CD8-positive, alpha-beta memory T cell (primary cell): ENCODE measurements at regions not wholly inside any gene's neighbourhood (a gene's known extent, or its start where the extent isn't known, plus 50 kb on each side); places are given as distances from the start of the nearest gene placed in this dataset.

Source experiments
- CTCF ChIA-PET: fragments of 350-600 bp; sonication (Branson Sonifier 250); formaldehyde crosslinking; loops from one replicate; lab custom pipeline; 2021; ENCODE audit warnings: antibody characterized with exemption; lab: Charles Lee
- POLR2A ChIA-PET: fragments of 350-600 bp; sonication (Branson Sonifier 250); formaldehyde crosslinking; loops from one replicate; lab custom pipeline; 2021; ENCODE audit warnings: antibody characterized with exemption; lab: Charles Lee
- DNase-seq, 5 donors: peaks; one replicate each; pipeline versions ENCODE4 v3.0.0 to v3.0.0-alpha.2; 2020 to 2022; ENCODE audit warnings: mixed read lengths in 1 of 5
- H3K27ac ChIP-seq: one replicate; pipeline ENCODE4 v1.7.0; 2013; ENCODE audit warnings: low read depth, mild to moderate bottlenecking, low read length, moderate library complexity
- H3K27me3 ChIP-seq: 2 replicates; pipeline ENCODE4 v1.7.0; 2013; ENCODE audit warnings: low read length, mild to moderate bottlenecking; ENCODE audit not compliant: insufficient read depth, poor library complexity, severe bottlenecking
- H3K36me3 ChIP-seq: 2 replicates; pipeline ENCODE4 v1.7.0; 2013; ENCODE audit warnings: mild to moderate bottlenecking, low read length, moderate library complexity; ENCODE audit not compliant: insufficient read depth
- H3K4me1 ChIP-seq: 2 replicates; pipeline ENCODE4 v1.7.0; 2013; ENCODE audit warnings: mild to moderate bottlenecking, low read length, moderate library complexity; ENCODE audit not compliant: insufficient read depth
- H3K4me3 ChIP-seq: 2 replicates; pipeline ENCODE4 v1.7.0; 2013; ENCODE audit warnings: mild to moderate bottlenecking, low read length
- H3K9me3 ChIP-seq: 2 replicates; pipeline ENCODE4 v1.7.0; 2013; ENCODE audit warnings: mild to moderate bottlenecking, low read length
- H3K27ac Mint-ChIP-seq, 8 donors: one replicate each; pipeline ENCODE4 v1.8.0; 2020 to 2021; ENCODE audit warnings: mixed read lengths in 8 of 8, mild to moderate bottlenecking in 6 of 8, inconsistent platforms in 3 of 8, moderate library complexity in 3 of 8
- H3K27me3 Mint-ChIP-seq, 2 donors: one replicate each; pipeline ENCODE4 v1.8.0; 2020 to 2021; ENCODE audit warnings: mixed read lengths in 2 of 2, mild to moderate bottlenecking in 1 of 2, moderate library complexity in 1 of 2
- H3K36me3 Mint-ChIP-seq, 3 donors: one replicate each; pipeline ENCODE4 v1.8.0; 2020 to 2021; ENCODE audit warnings: mixed read lengths in 3 of 3, inconsistent platforms in 1 of 3, mild to moderate bottlenecking in 1 of 3
- H3K4me1 Mint-ChIP-seq, 3 donors: one replicate each; pipeline ENCODE4 v1.8.0; 2020 to 2021; ENCODE audit warnings: mixed read lengths in 3 of 3, inconsistent platforms in 1 of 3, mild to moderate bottlenecking in 1 of 3
- H3K4me3 Mint-ChIP-seq, 7 donors: one replicate each; pipeline ENCODE4 v1.8.0; 2020 to 2021; ENCODE audit warnings: mixed read lengths in 7 of 7, mild to moderate bottlenecking in 6 of 7, moderate library complexity in 4 of 7, inconsistent platforms in 2 of 7
- H3K9me3 Mint-ChIP-seq, 5 donors: one replicate each; pipeline ENCODE4 v1.8.0; 2020 to 2022; ENCODE audit warnings: mixed read lengths in 5 of 5, mild to moderate bottlenecking in 3 of 5, moderate library complexity in 2 of 5, inconsistent platforms in 1 of 5

- Histone ChIP-seq H3K27ac (no peak overlapping the region), H3K4me1 (no peaks in the 10 kb centered on the region), H3K36me3 (no peaks in the 10 kb centered on the region), H3K9me3 (no peaks in the 10 kb centered on the region), H3K4me3 (no peak overlapping the region), H3K27me3 (no peaks in the 10 kb centered on the region)
- no peaks in the 10 kb centered on the region for H3K4me1 Mint-ChIP-seq
- peaks cover 4 to 50% (median 12%) of the 10 kb centered on the region in 5 donors for H3K9me3 Mint-ChIP-seq
- H3K27me3 Mint-ChIP-seq: no peaks in the 10 kb centered on the region
- POLR2A ChIA-PET: no interaction called here
- CTCF ChIA-PET: no interaction called here
- H3K36me3 Mint-ChIP-seq: no peaks in the 10 kb centered on the region
- no peak overlapping the region for H3K4me3 Mint-ChIP-seq
- H3K27ac Mint-ChIP-seq: no peak overlapping the region
- DNase-seq: no peak
These were observed 356.5 kb downstream of the ZIC4 start for GRCh38 chr3:147049821-147050220.

GRCh38 chr3:147049305-147049704 lies 357.0 kb downstream of the ZIC4 start:
- peaks cover 4 to 45% (median 10%) of the 10 kb centered on the region in 5 donors for H3K9me3 Mint-ChIP-seq
- H3K4me3 Mint-ChIP-seq: no peak overlapping the region
- H3K36me3 Mint-ChIP-seq: no peaks in the 10 kb centered on the region
- Histone ChIP-seq H3K4me3 (no peak overlapping the region), H3K27ac (no peak overlapping the region), H3K4me1 (no peaks in the 10 kb centered on the region), H3K27me3 (no peaks in the 10 kb centered on the region), H3K36me3 (no peaks in the 10 kb centered on the region), H3K9me3 (no peaks in the 10 kb centered on the region)
- no peaks in the 10 kb centered on the region for H3K4me1 Mint-ChIP-seq
- no peak for DNase-seq
- no peaks in the 10 kb centered on the region for H3K27me3 Mint-ChIP-seq
- no peak overlapping the region for H3K27ac Mint-ChIP-seq
- CTCF ChIA-PET: no interaction called here
- POLR2A ChIA-PET: no interaction called here

GRCh38 chr3:147046916-147047315 lies 359.4 kb downstream of the ZIC4 start:
- H3K27ac ChIP-seq: no peak overlapping the region
- no peak overlapping the region for H3K27ac Mint-ChIP-seq
- CTCF ChIA-PET: no interaction called here
- no peak overlapping the region for H3K4me3 ChIP-seq
- H3K27me3 ChIP-seq: no peaks in the 10 kb centered on the region
- H3K4me1 ChIP-seq: no peaks in the 10 kb centered on the region
- no peak overlapping the region for H3K4me3 Mint-ChIP-seq
- H3K36me3 Mint-ChIP-seq: no peaks in the 10 kb centered on the region
- H3K4me1 Mint-ChIP-seq: no peaks in the 10 kb centered on the region
- no peaks in the 10 kb centered on the region for H3K9me3 ChIP-seq
- peaks cover 2 to 24% (median 10%) of the 10 kb centered on the region in 5 donors for H3K9me3 Mint-ChIP-seq
- POLR2A ChIA-PET: no interaction called here
- H3K36me3 ChIP-seq: no peaks in the 10 kb centered on the region
- H3K27me3 Mint-ChIP-seq: no peaks in the 10 kb centered on the region
- DNase-seq: no peak

GRCh38 chr3:147038481-147038880 lies 367.9 kb downstream of the ZIC4 start:
- H3K27me3 Mint-ChIP-seq: no peaks in the 10 kb centered on the region
- peaks cover 4 to 14% (median 11%) of the 10 kb centered on the region in 5 donors for H3K9me3 Mint-ChIP-seq
- POLR2A ChIA-PET: no interaction called here

GRCh38 chr3:147034359-147034758 lies 372.0 kb downstream of the ZIC4 start:
- no peaks in the 10 kb centered on the region for H3K4me1 ChIP-seq

More at GRCh38 chr3:147038481-147038880, 367.9 kb downstream of the ZIC4 start:
- CTCF ChIA-PET: no interaction called here
- Histone ChIP-seq H3K4me3 (no peak overlapping the region), H3K36me3 (no peaks in the 10 kb centered on the region), H3K27ac (no peak overlapping the region), H3K27me3 (no peaks in the 10 kb centered on the region), H3K9me3 (no peaks in the 10 kb centered on the region), H3K4me1 (no peaks in the 10 kb centered on the region)
- no peaks in the 10 kb centered on the region for H3K4me1 Mint-ChIP-seq
- no peak overlapping the region for H3K4me3 Mint-ChIP-seq
- no peaks in the 10 kb centered on the region for H3K36me3 Mint-ChIP-seq
- no peak overlapping the region for H3K27ac Mint-ChIP-seq
- DNase-seq: no peak

GRCh38 chr3:147030274-147030673 lies 376.1 kb downstream of the ZIC4 start:
- Histone ChIP-seq H3K4me1 (no peaks in the 10 kb centered on the region), H3K9me3 (no peaks in the 10 kb centered on the region), H3K27ac (no peak overlapping the region), H3K36me3 (no peaks in the 10 kb centered on the region), H3K4me3 (no peak overlapping the region), H3K27me3 (no peaks in the 10 kb centered on the region)
- ChIA-PET POLR2A (no interaction called here), CTCF (no interaction called here)
- peaks cover under 1 to 32% (median 13%) of the 10 kb centered on the region in 5 donors for H3K9me3 Mint-ChIP-seq
- no peaks in the 10 kb centered on the region for H3K27me3 Mint-ChIP-seq
- H3K4me3 Mint-ChIP-seq: no peak overlapping the region
- no peak for DNase-seq
- H3K4me1 Mint-ChIP-seq: no peaks in the 10 kb centered on the region
- H3K36me3 Mint-ChIP-seq: no peaks in the 10 kb centered on the region
- no peak overlapping the region for H3K27ac Mint-ChIP-seq

More at GRCh38 chr3:147034359-147034758, 372.0 kb downstream of the ZIC4 start:
- Histone ChIP-seq H3K36me3 (no peaks in the 10 kb centered on the region), H3K27ac (no peak overlapping the region), H3K9me3 (no peaks in the 10 kb centered on the region), H3K4me3 (no peak overlapping the region), H3K27me3 (no peaks in the 10 kb centered on the region)
- no peaks in the 10 kb centered on the region for H3K27me3 Mint-ChIP-seq
- no peak overlapping the region for H3K4me3 Mint-ChIP-seq
- DNase-seq: no peak
- ChIA-PET CTCF (no interaction called here), POLR2A (no interaction called here)
- no peaks in the 10 kb centered on the region for H3K36me3 Mint-ChIP-seq
- no peaks in the 10 kb centered on the region for H3K4me1 Mint-ChIP-seq
- H3K9me3 Mint-ChIP-seq: peaks cover 4 to 25% (median 11%) of the 10 kb centered on the region in 5 donors
- no peak overlapping the region for H3K27ac Mint-ChIP-seq

- H3K4me3 ChIP-seq: no peak overlapping the region
- Mint-ChIP-seq H3K36me3 (no peaks in the 10 kb centered on the region), H3K4me1 (no peaks in the 10 kb centered on the region), H3K27me3 (no peaks in the 10 kb centered on the region), H3K4me3 (no peak overlapping the region), H3K27ac (no peak overlapping the region), H3K9me3 (peaks cover 0 to 23% (median 4%) of the 10 kb centered on the region in 5 donors)
- no peak overlapping the region for H3K27ac ChIP-seq
- no peaks in the 10 kb centered on the region for H3K36me3 ChIP-seq
- ChIA-PET POLR2A (no interaction called here), CTCF (no interaction called here)
- H3K27me3 ChIP-seq: no peaks in the 10 kb centered on the region
- DNase-seq: no peak
- no peaks in the 10 kb centered on the region for H3K4me1 ChIP-seq
- H3K9me3 ChIP-seq: no peaks in the 10 kb centered on the region
These were observed 391.0 kb downstream of the ZIC4 start for GRCh38 chr3:147015334-147015733.

- Histone ChIP-seq H3K36me3 (no peaks in the 10 kb centered on the region), H3K27ac (no peak overlapping the region), H3K27me3 (no peaks in the 10 kb centered on the region), H3K9me3 (no peaks in the 10 kb centered on the region), H3K4me3 (no peak overlapping the region), H3K4me1 (no peaks in the 10 kb centered on the region)
- DNase-seq: no peak
- Mint-ChIP-seq H3K4me1 (no peaks in the 10 kb centered on the region), H3K27me3 (no peaks in the 10 kb centered on the region), H3K27ac (no peak overlapping the region), H3K36me3 (no peaks in the 10 kb centered on the region), H3K9me3 (peaks cover 0 to 14% (median 5%) of the 10 kb centered on the region in 5 donors), H3K4me3 (no peak overlapping the region)
- POLR2A ChIA-PET: no interaction called here
- CTCF ChIA-PET: no interaction called here
These were observed 397.5 kb downstream of the ZIC4 start for GRCh38 chr3:147008886-147009285.

- CTCF ChIA-PET: no interaction called here
- H3K4me1 Mint-ChIP-seq: no peaks in the 10 kb centered on the region
These were observed 397.9 kb downstream of the ZIC4 start for GRCh38 chr3:147008458-147008857.

More at GRCh38 chr3:147008458-147008857, 397.9 kb downstream of the ZIC4 start:
- Histone ChIP-seq H3K27ac (no peak overlapping the region), H3K36me3 (no peaks in the 10 kb centered on the region), H3K27me3 (no peaks in the 10 kb centered on the region), H3K4me3 (no peak overlapping the region), H3K9me3 (no peaks in the 10 kb centered on the region), H3K4me1 (no peaks in the 10 kb centered on the region)
- Mint-ChIP-seq H3K27ac (no peak overlapping the region), H3K36me3 (no peaks in the 10 kb centered on the region), H3K4me3 (no peak overlapping the region), H3K9me3 (peaks cover 0 to 14% (median 7%) of the 10 kb centered on the region in 5 donors), H3K27me3 (no peaks in the 10 kb centered on the region)
- POLR2A ChIA-PET: no interaction called here
- no peak for DNase-seq
